ENCODE measurements at regions not wholly inside any gene's neighbourhood (a gene's known extent, or its start where the extent isn't known, plus 50 kb on each side); places are given as distances from the start of the nearest gene placed in this dataset.

GRCh38 chr22:48828688-48829087 lies 999.0 kb downstream of the BRD1 start:
- Histone ChIP-seq H3K9me3 (ENCODE audit: low read length) (no peaks in the 10 kb centered on the region; the same call in 1 of the 2 replicates), H3K4me1 (ENCODE audit: insufficient read depth, low read length) (no peaks in the 10 kb centered on the region), H2AFZ (ENCODE audit: low read length) (no peak overlapping the region), H4K20me1 (ENCODE audit: low read length) (no peaks in the 10 kb centered on the region), H3K27me3 (ENCODE audit: low read length) (no peaks in the 10 kb centered on the region), H3K4me2 (ENCODE audit: low read length) (no peak overlapping the region), H3K36me3 (ENCODE audit: low read depth, low read length) (no peaks in the 10 kb centered on the region), H3K9me2 (replicated peaks; ENCODE audit: low read length) (no peaks in the 10 kb centered on the region), H3K4me3 (ENCODE audit: low read length) (no peak overlapping the region), H3F3A (ENCODE audit: low read length, unreplicated experiment) (no peaks in the 10 kb centered on the region), H3K9ac (ENCODE audit: low read length) (no peak overlapping the region), H3K27ac (ENCODE audit: low read length) (no peak overlapping the region), H3K79me2 (ENCODE audit: low read length) (no peaks in the 10 kb centered on the region)
- CTCF ChIA-PET = no interaction called here
- POLR2A ChIA-PET (ENCODE audit: unreplicated experiment) = no interaction called here
- TF ChIP-seq EZH2 (IDR thresholded peaks at IDR 0.05; ENCODE audit: low read length, unreplicated experiment) = no peak
- TF ChIP-seq, protein P1, sequence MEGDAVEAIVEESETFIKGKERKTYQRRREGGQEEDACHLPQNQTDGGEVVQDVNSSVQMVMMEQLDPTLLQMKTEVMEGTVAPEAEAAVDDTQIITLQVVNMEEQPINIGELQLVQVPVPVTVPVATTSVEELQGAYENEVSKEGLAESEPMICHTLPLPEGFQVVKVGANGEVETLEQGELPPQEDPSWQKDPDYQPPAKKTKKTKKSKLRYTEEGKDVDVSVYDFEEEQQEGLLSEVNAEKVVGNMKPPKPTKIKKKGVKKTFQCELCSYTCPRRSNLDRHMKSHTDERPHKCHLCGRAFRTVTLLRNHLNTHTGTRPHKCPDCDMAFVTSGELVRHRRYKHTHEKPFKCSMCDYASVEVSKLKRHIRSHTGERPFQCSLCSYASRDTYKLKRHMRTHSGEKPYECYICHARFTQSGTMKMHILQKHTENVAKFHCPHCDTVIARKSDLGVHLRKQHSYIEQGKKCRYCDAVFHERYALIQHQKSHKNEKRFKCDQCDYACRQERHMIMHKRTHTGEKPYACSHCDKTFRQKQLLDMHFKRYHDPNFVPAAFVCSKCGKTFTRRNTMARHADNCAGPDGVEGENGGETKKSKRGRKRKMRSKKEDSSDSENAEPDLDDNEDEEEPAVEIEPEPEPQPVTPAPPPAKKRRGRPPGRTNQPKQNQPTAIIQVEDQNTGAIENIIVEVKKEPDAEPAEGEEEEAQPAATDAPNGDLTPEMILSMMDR (conservative IDR thresholded peaks at IDR 0.05; ENCODE audit: low read depth, low read length) = no peak
- no peak for TF ChIP-seq EZH2phosphoT487 (IDR thresholded peaks at IDR 0.05; ENCODE audit: borderline replicate concordance, low read length)
- no peak for ATAC-seq
- DNase-seq = no peak
- intact Hi-C loops (cut with micrococcal nuclease) = no loop called here
- no TSS peak for BruUV-seq (replicated peaks)

DNA sequence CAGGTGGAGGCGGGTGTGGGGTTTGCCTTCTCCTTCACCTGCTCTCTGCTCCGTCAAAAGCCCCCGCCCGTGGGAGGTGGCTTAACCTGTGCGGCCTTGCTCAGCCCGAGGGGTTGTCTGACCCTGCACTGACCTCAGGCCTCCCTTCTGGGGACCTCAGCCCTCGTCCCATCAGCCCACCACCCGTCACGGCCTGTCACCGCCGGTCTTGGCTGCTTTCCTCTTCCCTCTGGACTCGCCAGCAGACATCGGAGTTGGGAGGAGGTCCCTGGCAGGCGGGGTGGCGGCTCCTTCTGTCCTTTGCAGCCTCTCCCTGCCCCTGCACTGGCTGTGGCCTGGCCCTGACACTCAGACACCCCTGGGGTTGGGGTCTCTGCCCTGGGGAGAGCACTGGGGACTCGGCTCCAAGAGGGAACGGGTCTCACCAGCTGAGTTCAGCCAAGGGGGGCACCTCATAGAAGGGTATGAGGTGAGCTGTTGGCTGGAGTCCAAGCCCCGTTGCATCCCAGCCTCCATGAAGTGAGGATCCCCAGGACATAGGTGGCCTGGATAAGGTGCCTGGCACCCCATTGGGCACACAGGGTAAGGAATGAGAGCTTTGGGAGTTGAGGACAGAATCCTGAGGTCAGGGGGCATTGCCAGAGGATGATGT lies 999.6 kb downstream of the BRD1 start:
- intact Hi-C loops (cut with micrococcal nuclease) = no loop called here
- H3K9me2 ChIP-seq (replicated peaks; ENCODE audit: low read length) = no peaks in the 10 kb centered on the region
- no peak overlapping the region for H3K4me3 ChIP-seq (ENCODE audit: low read length)
- no peaks in the 10 kb centered on the region for H3K4me1 ChIP-seq (ENCODE audit: insufficient read depth, low read length)
- H3K27me3 ChIP-seq (ENCODE audit: low read length) = no peaks in the 10 kb centered on the region
- BruUV-seq (replicated peaks) = no TSS peak
- DNase-seq (no peak), ATAC-seq (no peak)
- H3K79me2 ChIP-seq (ENCODE audit: low read length) = no peaks in the 10 kb centered on the region
- POLR2A ChIA-PET (ENCODE audit: unreplicated experiment) = no interaction called here
- H3K27ac ChIP-seq (ENCODE audit: low read length) = no peak overlapping the region
- no peak overlapping the region for H2AFZ ChIP-seq (ENCODE audit: low read length)
- no peaks in the 10 kb centered on the region for H3K36me3 ChIP-seq (ENCODE audit: low read depth, low read length)
- TF ChIP-seq, protein P1 (conservative IDR thresholded peaks at IDR 0.05; ENCODE audit: low read depth, low read length) = no peak
- no peak for TF ChIP-seq EZH2 (IDR thresholded peaks at IDR 0.05; ENCODE audit: low read length, unreplicated experiment)
- no peak for TF ChIP-seq EZH2phosphoT487 (IDR thresholded peaks at IDR 0.05; ENCODE audit: borderline replicate concordance, low read length)
- H3K4me2 ChIP-seq (ENCODE audit: low read length) = no peak overlapping the region
- no peak overlapping the region for H3K9ac ChIP-seq (ENCODE audit: low read length)
- H3K9me3 ChIP-seq (ENCODE audit: low read length) = no peaks in the 10 kb centered on the region; the same call in 1 of the 2 replicates
- no peaks in the 10 kb centered on the region for H4K20me1 ChIP-seq (ENCODE audit: low read length)
- no peaks in the 10 kb centered on the region for H3F3A ChIP-seq (ENCODE audit: low read length, unreplicated experiment)
- CTCF ChIA-PET = no interaction called here

DNA sequence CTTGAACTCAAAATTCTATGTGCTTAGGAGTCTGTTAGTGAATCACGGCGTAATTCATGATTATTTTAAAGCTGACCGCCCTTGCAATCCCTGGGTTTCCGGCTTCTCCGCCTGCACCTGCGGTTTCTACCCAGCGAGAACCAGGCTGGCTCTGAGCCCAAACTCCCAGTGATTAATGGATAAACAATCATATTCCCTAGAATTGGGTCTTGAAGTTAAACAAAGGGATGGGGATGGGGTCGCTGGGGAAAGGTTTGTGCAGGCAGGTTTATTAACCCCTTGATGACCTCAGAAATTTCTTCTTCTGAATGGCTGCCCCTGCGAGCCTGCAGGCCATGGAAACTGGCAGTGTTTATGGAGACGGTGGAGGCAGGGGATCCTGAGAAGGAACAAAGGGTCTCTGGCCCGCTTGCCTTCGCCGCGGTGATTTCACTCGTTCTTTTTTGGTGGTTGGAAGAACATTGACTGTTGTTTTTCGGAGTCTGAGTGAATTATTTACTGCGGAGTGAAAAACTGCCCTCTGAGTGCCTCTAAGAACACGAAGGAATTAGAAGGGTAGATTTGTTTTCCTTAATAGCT lies 1000.3 kb downstream of the BRD1 start:
- intact Hi-C loops (cut with micrococcal nuclease) = no loop called here
- DNase-seq (peak; percentile 1), ATAC-seq (no peak)
- no peaks in the 10 kb centered on the region for H4K20me1 ChIP-seq (ENCODE audit: low read length)
- H3K4me3 ChIP-seq (ENCODE audit: low read length) = no peak overlapping the region
- H3K9me3 ChIP-seq (ENCODE audit: low read length) = no peaks in the 10 kb centered on the region; the same call in 1 of the 2 replicates
- TF ChIP-seq, protein P1 (conservative IDR thresholded peaks at IDR 0.05; ENCODE audit: low read depth, low read length) = no peak
- TF ChIP-seq EZH2 (IDR thresholded peaks at IDR 0.05; ENCODE audit: low read length, unreplicated experiment) = no peak
- no peak for TF ChIP-seq EZH2phosphoT487 (IDR thresholded peaks at IDR 0.05; ENCODE audit: borderline replicate concordance, low read length)
- H3K4me1 ChIP-seq (ENCODE audit: insufficient read depth, low read length) = no peaks in the 10 kb centered on the region
- H3K79me2 ChIP-seq (ENCODE audit: low read length) = no peaks in the 10 kb centered on the region
- H2AFZ ChIP-seq (ENCODE audit: low read length) = no peak overlapping the region
- H3K9ac ChIP-seq (ENCODE audit: low read length) = no peak overlapping the region
- no peaks in the 10 kb centered on the region for H3F3A ChIP-seq (ENCODE audit: low read length, unreplicated experiment)
- H3K9me2 ChIP-seq (replicated peaks; ENCODE audit: low read length) = no peaks in the 10 kb centered on the region
- no peaks in the 10 kb centered on the region for H3K27me3 ChIP-seq (ENCODE audit: low read length)
- H3K27ac ChIP-seq (ENCODE audit: low read length) = no peak overlapping the region
- H3K4me2 ChIP-seq (ENCODE audit: low read length) = no peak overlapping the region
- ChIA-PET CTCF (no interaction called here), POLR2A (ENCODE audit: unreplicated experiment) (no interaction called here)
- no peaks in the 10 kb centered on the region for H3K36me3 ChIP-seq (ENCODE audit: low read depth, low read length)
- no TSS peak for BruUV-seq (replicated peaks)

Data from PC-3 (cell line).